ENCODE measurements at regions not wholly inside any gene's neighbourhood (a gene's known extent, or its start where the extent isn't known, plus 50 kb on each side); places are given as distances from the start of the nearest gene placed in this dataset.
"Not testable (repeated sequence)": the region's sequence is repeated elsewhere in the genome, so short reads cannot be mapped to it uniquely, and the experiment has no call there.

DNA sequence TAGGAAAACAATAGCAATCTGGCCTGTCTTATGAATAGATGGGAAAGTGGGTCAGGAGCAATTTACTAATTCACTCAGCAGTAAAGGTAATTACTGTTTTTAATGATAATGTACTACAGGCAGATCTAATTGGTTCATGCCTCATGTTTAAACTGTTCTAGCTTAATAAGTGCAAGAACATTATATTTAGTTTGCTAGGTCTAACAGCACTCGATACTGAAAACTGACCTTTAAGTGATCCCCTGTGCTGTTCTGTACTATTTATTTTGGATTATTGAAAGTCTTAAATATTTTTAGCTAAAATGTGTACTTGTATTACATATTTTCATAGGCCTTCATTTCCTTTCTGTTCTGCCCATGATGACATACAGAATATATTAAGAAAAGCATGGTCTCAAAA lies 998.0 kb upstream of the GJE1 start:
- no peak for DNase-seq

DNA sequence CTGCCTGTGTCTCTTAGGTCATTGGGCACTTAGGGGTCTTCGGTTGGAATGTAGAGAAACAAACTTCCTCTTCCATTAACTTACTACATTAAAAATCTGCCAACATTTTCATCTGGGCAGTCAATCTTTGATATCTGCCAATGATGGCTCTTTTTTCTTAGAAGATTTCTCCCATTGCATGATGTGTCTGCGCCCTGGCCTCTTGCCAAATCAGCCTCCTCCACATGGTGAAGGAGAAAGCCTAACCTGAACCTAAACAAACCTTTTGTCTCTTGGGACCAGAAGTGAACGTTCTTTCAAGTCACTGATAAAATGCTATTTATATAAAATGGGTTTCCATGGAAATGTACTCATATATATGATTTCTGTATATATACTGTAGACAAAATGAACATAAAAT lies 998.9 kb upstream of the GJE1 start:
- no peak for DNase-seq

- DNase-seq = no peak
Measured at GRCh38 chr6:141133346-141133745, 999.4 kb upstream of the GJE1 start.

- no peak for DNase-seq
Measured at GRCh38 chr6:141131616-141132015, 1001.1 kb upstream of the GJE1 start.

GRCh38 chr6:141123497-141123896 lies 1009.2 kb upstream of the GJE1 start:
- DNase-seq = no peak

DNA sequence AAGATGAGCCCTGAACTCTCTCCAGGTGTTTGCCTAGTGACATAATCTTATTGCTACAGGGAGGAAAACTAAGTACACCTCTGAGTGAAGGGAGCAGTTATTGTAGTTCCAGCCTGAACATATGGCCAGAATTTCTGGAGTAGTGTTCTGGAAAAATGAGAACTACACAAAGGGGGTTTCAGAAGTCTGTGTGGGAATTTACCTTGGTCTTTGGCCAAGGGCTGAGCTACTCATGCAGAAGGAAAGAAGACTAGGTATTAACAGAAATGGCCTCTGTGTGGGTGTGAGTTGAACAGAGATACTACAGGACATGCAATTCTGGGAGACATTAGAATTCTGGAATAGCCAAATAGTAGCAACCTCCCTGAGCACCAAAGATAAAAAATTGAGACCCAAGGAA lies 1009.7 kb upstream of the GJE1 start:
- no peak for DNase-seq

DNA sequence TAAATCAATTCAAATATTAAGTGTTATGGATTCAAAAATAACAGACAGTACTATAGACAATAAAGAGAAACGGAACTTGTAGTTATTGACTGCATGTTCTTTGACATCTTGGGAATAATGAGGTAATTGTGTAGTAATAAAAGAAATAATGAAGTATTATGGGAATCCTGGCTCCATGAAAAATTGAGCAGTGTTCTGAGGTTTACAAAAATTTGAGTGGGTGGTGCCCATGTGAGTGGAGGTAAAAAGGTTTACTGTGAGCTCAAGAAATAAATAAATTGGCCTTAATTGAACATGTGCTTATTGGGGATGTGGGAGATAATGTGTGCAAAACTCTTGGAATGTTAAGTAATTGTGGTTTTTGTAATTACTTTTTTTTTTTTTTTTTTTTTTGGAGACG lies 1013.7 kb upstream of the GJE1 start:
- DNase-seq = no peak

GRCh38 chr6:141117874-141118273 lies 1014.9 kb upstream of the GJE1 start:
- no peak for DNase-seq

DNA sequence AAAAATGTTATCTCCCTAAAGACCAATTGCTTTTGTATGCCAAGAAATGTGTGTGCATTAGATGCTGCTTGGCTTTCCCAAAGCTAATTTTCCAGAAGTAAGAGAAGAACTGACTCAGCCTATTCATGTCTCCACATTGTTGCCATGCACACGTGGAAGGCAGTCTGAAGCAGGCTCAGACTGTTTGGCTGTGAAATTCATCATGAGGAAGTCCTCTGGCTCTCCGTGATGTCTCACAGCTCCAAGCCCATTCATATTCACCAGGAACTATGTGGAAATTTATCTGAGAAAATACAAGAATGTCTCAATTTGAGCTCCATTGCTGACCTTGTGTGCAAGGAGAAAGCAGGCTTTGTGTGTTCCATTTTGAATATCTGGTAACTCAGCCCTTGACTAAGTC lies 1022.2 kb upstream of the GJE1 start:
- DNase-seq = no peak

GRCh38 chr6:141107591-141108160 lies 1025.0 kb upstream of the GJE1 start:
- DNase-seq = no peak

- no peak for DNase-seq
Measured at GRCh38 chr6:141105481-141105880, 1027.2 kb upstream of the GJE1 start.

- DNase-seq = no peak
Measured at GRCh38 chr6:141103246-141103645, 1029.5 kb upstream of the GJE1 start.

- DNase-seq = no peak
Measured at GRCh38 chr6:141097471-141097870, 1035.3 kb upstream of the GJE1 start.

GRCh38 chr6:141095308-141095707 lies 1037.4 kb upstream of the GJE1 start:
- no peak for DNase-seq

DNA sequence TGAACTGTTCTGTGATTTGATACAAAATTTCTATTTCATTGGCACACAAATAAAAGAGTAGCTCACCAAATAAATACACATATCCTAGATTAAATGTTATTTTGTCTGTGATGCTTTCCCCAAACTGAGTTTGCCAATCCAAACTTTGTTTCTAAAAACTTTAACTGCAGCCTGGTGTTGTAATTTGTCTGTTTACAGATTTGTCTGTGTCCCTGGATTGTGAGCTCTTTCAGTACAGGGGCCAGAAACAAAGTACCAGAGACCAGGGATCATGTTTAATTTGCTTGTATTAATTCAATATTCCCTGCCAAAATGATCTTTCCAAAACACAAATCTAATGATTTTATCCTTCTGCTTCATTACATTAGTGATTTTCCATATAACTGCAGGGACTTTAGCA lies 1044.6 kb upstream of the GJE1 start:
- DNase-seq = no peak

DNA sequence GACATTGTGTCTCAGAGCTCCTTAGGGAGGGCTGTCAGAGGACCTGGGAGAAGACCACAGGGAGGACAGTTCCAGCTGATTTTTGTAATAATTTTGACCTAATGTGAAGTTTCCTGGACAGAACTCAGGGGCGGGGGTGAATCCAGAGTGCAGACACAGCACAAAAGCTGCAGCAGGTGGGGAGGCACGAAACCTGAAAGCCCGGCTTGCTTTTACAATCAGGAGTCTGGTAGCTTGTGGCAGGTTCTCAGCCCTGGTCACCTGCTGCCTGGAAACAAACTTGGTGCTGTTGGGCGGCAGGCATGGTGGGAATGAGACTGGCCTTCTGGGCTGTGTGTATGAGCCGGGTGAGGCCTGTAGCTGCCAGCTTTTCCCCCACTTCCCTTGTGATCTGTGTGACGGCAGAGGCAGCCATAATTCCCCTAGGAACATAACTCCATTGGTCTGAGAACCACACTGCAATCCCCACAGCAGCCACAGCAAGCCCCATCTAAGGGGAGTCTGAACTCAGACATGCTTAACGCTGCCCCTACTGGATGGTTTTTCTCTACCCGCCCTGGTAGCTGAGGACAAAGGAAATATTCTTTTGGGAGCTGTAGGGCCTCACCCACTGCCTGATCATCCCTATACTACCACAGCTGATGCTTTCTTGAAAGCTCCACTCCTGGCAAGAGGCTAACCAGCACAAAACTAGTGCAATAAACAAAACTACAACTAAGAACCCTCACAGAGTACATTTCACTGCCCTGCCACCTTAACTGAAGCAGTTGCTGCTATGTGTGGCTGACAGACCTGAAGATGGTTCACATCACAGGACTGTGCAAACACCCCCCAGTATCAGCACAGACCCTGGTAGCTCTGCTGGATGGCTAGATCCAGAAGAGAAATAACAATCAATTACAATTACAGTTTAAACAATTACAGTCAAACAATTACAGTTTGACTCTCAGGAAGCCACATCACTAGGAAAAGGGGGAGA lies 1055.1 kb upstream of the GJE1 start:
- no peak for DNase-seq

GRCh38 chr6:141057761-141058160 lies 1075.0 kb upstream of the GJE1 start:
- no peak for DNase-seq

GRCh38 chr6:141056945-141057625 lies 1075.6 kb upstream of the GJE1 start:
- DNase-seq = no peak

- DNase-seq = no peak
Measured at GRCh38 chr6:141050471-141050870, 1082.3 kb upstream of the GJE1 start.

DNA sequence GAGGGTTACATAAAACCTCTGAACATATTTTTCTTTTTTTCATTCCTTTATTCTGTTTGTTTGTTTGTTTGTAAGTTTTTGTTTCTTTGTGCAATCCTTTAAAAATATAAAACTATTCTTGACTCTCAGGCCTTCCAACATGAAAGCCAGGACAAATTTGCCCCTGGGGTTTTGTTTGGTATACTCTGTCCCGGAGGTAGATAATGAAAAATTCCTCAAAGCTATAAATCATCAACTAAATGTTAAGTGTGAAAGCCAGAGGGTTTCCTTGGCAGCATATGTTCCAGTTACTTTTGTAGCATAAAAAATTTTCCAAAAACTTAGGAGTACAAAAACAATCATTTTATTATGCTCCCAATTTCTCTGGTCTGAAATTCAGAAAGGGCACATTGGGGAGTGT lies 1084.3 kb upstream of the GJE1 start:
- no peak for DNase-seq

- not testable (repeated sequence) for DNase-seq
Measured at GRCh38 chr6:141046496-141046895, 1086.2 kb upstream of the GJE1 start.

GRCh38 chr6:141041596-141042087 lies 1091.1 kb upstream of the GJE1 start:
- DNase-seq = no peak

- no peak for DNase-seq
Measured at GRCh38 chr6:141035312-141036200, 1097.2 kb upstream of the GJE1 start.
